Transverse colon (tissue), 4 donors: ENCODE measurements at regions not wholly inside any gene's neighbourhood (a gene's known extent, or its start where the extent isn't known, plus 50 kb on each side); places are given as distances from the start of the nearest gene placed in this dataset.

ENCODE experiments used
- CTCF ChIP-seq, 5 experiments: fragments of 200-600 bp in 3 of 5; fragments of 450-650 bp in 2 of 5; sonication (generic) in 3 of 5; IDR thresholded peaks; 1 replicate in 2 of 5; 2 replicates in 3 of 5; pipeline ENCODE4 v1.5.1; 2016 to 2017; ENCODE audit warnings: antibody characterized with exemption in 5 of 5, inconsistent platforms in 3 of 5, mild to moderate bottlenecking in 2 of 5, moderate library complexity in 1 of 5
- EP300 ChIP-seq: sonication (generic); formaldehyde crosslinking; IDR thresholded peaks from one replicate; pipeline ENCODE4 v1.6.1; 2017; ENCODE audit warnings: antibody characterized with exemption, low read depth
- POLR2AphosphoS5 ChIP-seq, 3 donors: sonication (generic); formaldehyde crosslinking; IDR thresholded peaks; one replicate each; pipeline ENCODE4 v1.6.1; 2016; ENCODE audit warnings: antibody characterized with exemption in 3 of 3

- TF ChIP-seq CTCF (IDR thresholded peaks at IDR 0.05) (no peak), POLR2AphosphoS5 (IDR thresholded peaks at IDR 0.05) (no peak), EP300 (no peak)
Observed at GRCh38 chr9:88218726-88219125, 80.5 kb upstream of the SPATA31C2 start.
